PC-3 (cell line): ENCODE measurements at regions not wholly inside any gene's neighbourhood (a gene's known extent, or its start where the extent isn't known, plus 50 kb on each side); places are given as distances from the start of the nearest gene placed in this dataset.
A peak's percentile ranks its signal among the peaks of the same experiment; 100 is the strongest.

Experiments used
- EZH2 ChIP-seq: fragments of 300-600 bp; sonication (generic); IDR thresholded peaks from one replicate; pipeline ENCODE4 v1.6.1; 2017; ENCODE audit warnings: antibody characterized with exemption, mild to moderate bottlenecking, low read length; ENCODE audit not compliant: unreplicated experiment
- TF ChIP-seq, protein P1 (sequence below): fragments of 300-600 bp; sonication (generic); conservative IDR thresholded peaks from 2 replicates; pipeline ENCODE4 v1.5.1; 2017; ENCODE audit warnings: antibody characterized with exemption, low read depth, mild to moderate bottlenecking, low read length

- TF ChIP-seq, protein P1, sequence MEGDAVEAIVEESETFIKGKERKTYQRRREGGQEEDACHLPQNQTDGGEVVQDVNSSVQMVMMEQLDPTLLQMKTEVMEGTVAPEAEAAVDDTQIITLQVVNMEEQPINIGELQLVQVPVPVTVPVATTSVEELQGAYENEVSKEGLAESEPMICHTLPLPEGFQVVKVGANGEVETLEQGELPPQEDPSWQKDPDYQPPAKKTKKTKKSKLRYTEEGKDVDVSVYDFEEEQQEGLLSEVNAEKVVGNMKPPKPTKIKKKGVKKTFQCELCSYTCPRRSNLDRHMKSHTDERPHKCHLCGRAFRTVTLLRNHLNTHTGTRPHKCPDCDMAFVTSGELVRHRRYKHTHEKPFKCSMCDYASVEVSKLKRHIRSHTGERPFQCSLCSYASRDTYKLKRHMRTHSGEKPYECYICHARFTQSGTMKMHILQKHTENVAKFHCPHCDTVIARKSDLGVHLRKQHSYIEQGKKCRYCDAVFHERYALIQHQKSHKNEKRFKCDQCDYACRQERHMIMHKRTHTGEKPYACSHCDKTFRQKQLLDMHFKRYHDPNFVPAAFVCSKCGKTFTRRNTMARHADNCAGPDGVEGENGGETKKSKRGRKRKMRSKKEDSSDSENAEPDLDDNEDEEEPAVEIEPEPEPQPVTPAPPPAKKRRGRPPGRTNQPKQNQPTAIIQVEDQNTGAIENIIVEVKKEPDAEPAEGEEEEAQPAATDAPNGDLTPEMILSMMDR, result peak; percentile 61
- TF ChIP-seq EZH2, result no peak
Observed at GRCh38 chr1:208461680-208462079, 217.5 kb upstream of the PLXNA2 start.
